BE2C (cell line): ENCODE measurements at regions not wholly inside any gene's neighbourhood (a gene's known extent, or its start where the extent isn't known, plus 50 kb on each side); places are given as distances from the start of the nearest gene placed in this dataset.
"Not testable (repeated sequence)": the region's sequence is repeated elsewhere in the genome, so short reads cannot be mapped to it uniquely, and the experiment has no call there.

ENCODE experiments used
- DNase-seq: peaks from one replicate; pipeline ENCODE4 v3.0.0-alpha.2; 2020
- H3K27me3 ChIP-seq: fragments of 250-450 bp; sonication (Bioruptor Pico); 2 replicates; pipeline ENCODE4 v1.5.1; 2020; ENCODE audit warnings: mild to moderate bottlenecking
- H3K36me3 ChIP-seq: fragments of 250-450 bp; sonication (Bioruptor Pico); 2 replicates; pipeline ENCODE4 v1.5.1; 2020; ENCODE audit warnings: mild to moderate bottlenecking
- H3K4me1 ChIP-seq: fragments of 250-450 bp; sonication (Bioruptor Pico); 2 replicates; pipeline ENCODE4 v1.5.1; 2020
- H3K4me3 ChIP-seq: 2 replicates; pipeline ENCODE4 v1.5.1; 2011; ENCODE audit warnings: low read depth, low read length
- H3K9me3 ChIP-seq: fragments of 250-450 bp; sonication (Bioruptor Pico); 2 replicates; pipeline ENCODE4 v1.5.1; 2020
- TF ChIP-seq, protein P1 (sequence below): IDR thresholded peaks from 2 replicates; pipeline ENCODE4 v1.5.1; 2012; ENCODE audit warnings: mild to moderate bottlenecking, low read depth, low read length

DNA sequence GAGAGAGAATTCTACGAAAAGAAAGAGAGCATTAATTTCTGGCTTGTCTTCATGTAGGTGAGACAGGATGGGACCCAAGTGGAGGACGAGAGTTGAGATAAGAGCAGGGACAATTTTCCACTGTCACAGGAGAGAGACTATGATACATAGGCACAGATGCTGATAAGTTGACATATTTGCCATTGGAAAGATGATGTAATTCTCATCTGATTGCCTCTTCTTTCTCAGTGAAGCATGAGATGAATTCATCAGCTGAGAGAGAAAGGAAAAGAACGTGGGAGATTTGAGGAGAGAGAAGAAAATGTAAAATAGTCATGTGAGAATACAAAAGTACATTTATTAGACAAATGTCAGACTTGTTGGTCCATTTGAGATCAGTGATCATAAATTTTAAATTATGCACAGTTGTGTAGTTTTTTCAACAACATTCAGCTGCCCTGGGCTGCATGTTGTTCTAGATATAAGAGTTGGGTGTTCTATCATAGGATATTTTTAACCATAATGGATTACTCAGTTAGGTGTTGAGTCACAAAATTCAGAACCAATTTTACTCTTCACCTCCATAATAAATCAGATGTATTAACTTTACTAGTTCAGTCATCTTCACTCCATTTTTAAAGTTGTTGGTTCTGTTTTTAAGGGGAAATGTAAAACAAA lies 222.9 kb downstream of the DPY19L2 start:
- H3K9me3 ChIP-seq = no peaks in the 10 kb centered on the region
- TF ChIP-seq, protein P1, sequence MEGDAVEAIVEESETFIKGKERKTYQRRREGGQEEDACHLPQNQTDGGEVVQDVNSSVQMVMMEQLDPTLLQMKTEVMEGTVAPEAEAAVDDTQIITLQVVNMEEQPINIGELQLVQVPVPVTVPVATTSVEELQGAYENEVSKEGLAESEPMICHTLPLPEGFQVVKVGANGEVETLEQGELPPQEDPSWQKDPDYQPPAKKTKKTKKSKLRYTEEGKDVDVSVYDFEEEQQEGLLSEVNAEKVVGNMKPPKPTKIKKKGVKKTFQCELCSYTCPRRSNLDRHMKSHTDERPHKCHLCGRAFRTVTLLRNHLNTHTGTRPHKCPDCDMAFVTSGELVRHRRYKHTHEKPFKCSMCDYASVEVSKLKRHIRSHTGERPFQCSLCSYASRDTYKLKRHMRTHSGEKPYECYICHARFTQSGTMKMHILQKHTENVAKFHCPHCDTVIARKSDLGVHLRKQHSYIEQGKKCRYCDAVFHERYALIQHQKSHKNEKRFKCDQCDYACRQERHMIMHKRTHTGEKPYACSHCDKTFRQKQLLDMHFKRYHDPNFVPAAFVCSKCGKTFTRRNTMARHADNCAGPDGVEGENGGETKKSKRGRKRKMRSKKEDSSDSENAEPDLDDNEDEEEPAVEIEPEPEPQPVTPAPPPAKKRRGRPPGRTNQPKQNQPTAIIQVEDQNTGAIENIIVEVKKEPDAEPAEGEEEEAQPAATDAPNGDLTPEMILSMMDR = no peak
- no peak for DNase-seq

DNA sequence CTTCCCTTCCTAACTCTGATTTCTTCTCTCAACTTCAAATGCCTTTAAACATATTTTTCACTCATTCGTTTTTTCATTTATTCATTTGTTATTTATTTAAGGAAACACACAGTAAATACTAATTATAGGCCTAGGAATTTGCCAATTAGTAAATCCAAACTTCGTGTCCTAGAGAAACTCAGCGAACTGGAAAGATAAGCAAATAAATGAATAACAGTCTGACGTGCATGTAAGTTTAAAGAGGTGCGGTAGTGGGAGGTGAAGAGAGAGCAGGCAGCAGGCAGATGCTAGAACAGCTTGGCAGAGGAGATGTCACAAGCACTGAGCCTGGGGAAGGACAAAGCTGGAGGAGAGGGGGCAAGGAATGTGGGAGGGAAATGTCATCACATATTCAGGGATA lies 228.2 kb downstream of the DPY19L2 start:
- TF ChIP-seq, protein P1 = no peak
- Histone ChIP-seq H3K9me3 (no peaks in the 10 kb centered on the region), H3K36me3 (no peaks in the 10 kb centered on the region), H3K27me3 (no peaks in the 10 kb centered on the region), H3K4me1 (no peaks in the 10 kb centered on the region), H3K4me3 (no peak overlapping the region)
- DNase-seq = no peak

More for the DNA sequence above, 222.9 kb downstream of the DPY19L2 start:
- Histone ChIP-seq H3K36me3 (no peaks in the 10 kb centered on the region), H3K27me3 (0 out of 2 replicates have a peak, but pooled peaks cover 3% of the 10 kb centered on the region), H3K4me3 (no peak overlapping the region), H3K4me1 (no peaks in the 10 kb centered on the region)

DNA sequence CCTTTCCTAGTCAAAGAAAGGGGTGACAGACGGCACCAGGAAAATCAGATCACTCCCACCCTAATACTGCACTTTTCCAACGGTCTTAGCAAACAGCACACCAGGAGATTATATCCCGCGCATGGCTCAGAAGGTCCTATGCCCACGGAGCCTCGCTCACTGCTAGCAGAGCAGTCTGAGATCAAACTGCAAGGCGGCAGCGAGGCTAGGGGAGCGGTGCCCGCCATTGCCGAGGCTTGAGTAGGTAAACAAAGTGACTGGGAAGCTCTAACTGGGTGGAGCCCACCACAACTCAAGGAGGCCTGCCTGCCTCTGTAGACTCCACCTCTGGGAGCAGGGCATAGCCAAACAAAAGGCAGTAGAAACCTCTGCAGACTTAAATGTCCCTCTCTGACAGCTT lies 233.9 kb downstream of the DPY19L2 start:
- not testable (repeated sequence) for H3K27me3 ChIP-seq, DNase-seq, H3K4me3 ChIP-seq, H3K4me1 ChIP-seq, H3K36me3 ChIP-seq, H3K9me3 ChIP-seq

DNA sequence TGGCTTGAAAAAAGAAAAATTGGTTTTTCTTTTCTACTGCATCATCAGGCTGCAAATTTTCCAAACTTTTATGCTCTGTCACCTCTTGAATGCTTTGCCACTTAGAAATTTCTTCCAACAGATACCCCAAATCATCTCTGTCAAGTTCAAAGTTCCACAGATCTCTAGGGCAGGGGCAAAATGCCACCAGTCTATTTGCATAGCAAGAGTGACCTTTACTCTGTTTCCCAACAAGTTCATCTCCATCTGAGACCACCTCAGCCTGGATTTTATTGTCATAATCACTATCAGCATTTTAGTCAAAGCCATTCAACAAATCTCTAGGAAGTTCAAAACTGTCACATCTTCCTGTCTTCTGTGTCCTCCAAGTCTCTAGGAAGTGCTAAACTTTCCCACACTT lies 240.3 kb downstream of the DPY19L2 start:
- H3K36me3 ChIP-seq, H3K4me1 ChIP-seq, DNase-seq, H3K4me3 ChIP-seq, H3K9me3 ChIP-seq, H3K27me3 ChIP-seq: not testable (repeated sequence)

DNA sequence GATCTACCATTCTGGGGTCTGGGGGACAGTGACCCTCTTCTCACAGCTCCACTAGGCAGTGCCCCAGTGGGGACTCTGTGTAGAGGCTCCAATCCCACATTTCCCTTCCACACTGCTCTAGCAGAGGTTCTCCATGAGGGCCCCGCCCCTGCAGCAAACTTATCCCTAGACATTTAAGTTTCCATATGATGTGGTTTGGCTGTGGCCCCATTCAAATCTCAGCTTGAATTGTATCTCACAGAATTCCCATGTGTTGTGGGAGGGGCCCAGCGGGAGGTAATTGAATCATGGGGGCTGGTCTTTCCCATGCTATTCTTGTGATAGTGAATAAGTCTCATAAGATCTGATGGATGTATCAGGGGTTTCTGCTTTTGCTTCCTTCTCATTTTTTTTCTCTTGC lies 241.3 kb downstream of the DPY19L2 start:
- not testable (repeated sequence) for DNase-seq, H3K4me1 ChIP-seq, H3K9me3 ChIP-seq, H3K4me3 ChIP-seq, H3K27me3 ChIP-seq, H3K36me3 ChIP-seq

DNA sequence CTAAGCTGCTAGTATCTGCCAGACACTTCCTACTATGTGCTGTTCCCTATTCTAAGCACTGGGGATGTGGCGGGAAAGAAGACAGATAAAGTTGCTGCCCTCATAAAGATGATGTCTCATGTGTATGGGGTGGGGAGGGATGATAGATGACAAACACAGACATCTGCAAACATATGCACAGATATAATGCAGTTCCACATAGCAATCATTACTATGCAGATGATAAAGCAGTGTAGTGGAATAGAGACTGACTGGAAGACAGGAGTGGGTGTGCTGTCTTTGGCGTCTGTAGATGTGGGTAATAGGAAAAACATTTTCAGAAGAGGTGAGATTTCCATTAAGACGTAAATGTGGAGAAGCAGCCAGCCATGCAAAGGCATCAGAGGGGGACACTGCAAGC lies 243.6 kb downstream of the DPY19L2 start:
- Histone ChIP-seq H3K4me1 (no peaks in the 10 kb centered on the region), H3K9me3 (no peaks in the 10 kb centered on the region), H3K27me3 (no peaks in the 10 kb centered on the region; the same call in 1 of the 2 replicates), H3K4me3 (no peak overlapping the region), H3K36me3 (no peaks in the 10 kb centered on the region)
- no peak for DNase-seq
- TF ChIP-seq, protein P1 = no peak

DNA sequence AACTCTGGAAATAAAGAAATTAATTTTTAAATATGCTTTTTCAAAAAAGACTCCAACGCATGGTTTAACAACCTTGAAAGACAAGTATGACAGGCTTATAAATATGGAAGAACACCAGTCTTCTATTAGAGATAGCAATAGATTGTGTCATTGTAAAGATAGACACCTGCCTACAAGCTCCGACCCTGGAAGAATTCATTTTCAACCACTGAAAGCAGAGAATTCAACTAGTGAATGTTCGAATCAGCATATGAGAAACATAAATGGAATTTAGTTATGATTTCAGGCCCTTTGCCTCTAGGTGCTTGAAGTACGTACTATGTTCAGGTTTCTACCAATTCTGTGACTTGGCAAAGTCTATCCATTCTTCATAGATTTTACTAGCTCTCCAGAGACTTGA lies 244.5 kb downstream of the DPY19L2 start:
- DNase-seq = no peak
- no peaks in the 10 kb centered on the region for H3K9me3 ChIP-seq
- H3K36me3 ChIP-seq = no peaks in the 10 kb centered on the region
- H3K4me1 ChIP-seq = no peaks in the 10 kb centered on the region
- TF ChIP-seq, protein P1 = no peak
- H3K27me3 ChIP-seq = no peaks in the 10 kb centered on the region; the same call in 1 of the 2 replicates
- H3K4me3 ChIP-seq = no peak overlapping the region

DNA sequence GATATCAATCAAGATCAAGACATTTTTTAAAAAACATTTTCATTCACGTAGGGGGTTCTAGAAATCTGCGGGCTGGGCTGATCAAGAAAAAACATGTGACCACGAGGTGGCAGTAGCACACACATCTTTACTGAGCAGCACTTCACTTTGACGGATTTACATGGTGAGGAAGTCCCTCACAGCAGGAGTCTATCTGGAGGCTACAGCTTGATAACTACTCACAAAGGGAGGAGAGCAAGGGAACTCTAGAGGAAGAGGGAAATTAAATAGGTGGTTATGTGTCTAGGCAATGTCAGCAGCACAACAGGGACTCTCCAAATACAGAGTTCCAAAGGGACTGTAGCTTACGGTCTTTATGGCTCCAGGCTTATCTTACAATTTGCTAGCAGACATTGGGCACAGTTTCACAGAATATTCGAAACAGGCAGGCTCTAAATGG lies 248.1 kb downstream of the DPY19L2 start:
- Histone ChIP-seq H3K27me3 (no peaks in the 10 kb centered on the region; the same call in 1 of the 2 replicates), H3K4me3 (no peak overlapping the region), H3K4me1 (no peaks in the 10 kb centered on the region), H3K36me3 (no peaks in the 10 kb centered on the region), H3K9me3 (no peaks in the 10 kb centered on the region)
- TF ChIP-seq, protein P1 = peak; percentile 79
- peak; percentile 69 for DNase-seq
